MV-4-11 (cell line): ENCODE measurements at regions not wholly inside any gene's neighbourhood (a gene's known extent, or its start where the extent isn't known, plus 50 kb on each side); places are given as distances from the start of the nearest gene placed in this dataset.
A peak's percentile ranks its signal among the peaks of the same experiment; 100 is the strongest.

Source experiments
- DNase-seq: peaks from one replicate; lab custom pipeline; 2025; lab: John Stamatoyannopoulos, UW

GRCh38 chr7:114857605-114858004 is 64.3 kb upstream of the MDFIC start:
- peak; percentile 9 for DNase-seq

GRCh38 chr7:114859477-114859876 is 62.4 kb upstream of the MDFIC start:
- no peak for DNase-seq

GRCh38 chr7:114860206-114860605 is 61.7 kb upstream of the MDFIC start:
- no peak for DNase-seq

GRCh38 chr7:114862406-114862805 is 59.5 kb upstream of the MDFIC start:
- DNase-seq = no peak

GRCh38 chr7:114864278-114864677 is 57.6 kb upstream of the MDFIC start:
- no peak for DNase-seq

GRCh38 chr7:114865564-114865963 is 56.3 kb upstream of the MDFIC start:
- DNase-seq = peak; percentile 37
